SH-SY5Y (cell line): ENCODE measurements at regions not wholly inside any gene's neighbourhood (a gene's known extent, or its start where the extent isn't known, plus 50 kb on each side); places are given as distances from the start of the nearest gene placed in this dataset.

Source experiments
- GATA2 ChIP-seq: IDR thresholded peaks from 2 replicates; pipeline ENCODE4 v1.6.1; 2011; ENCODE audit warnings: mild to moderate bottlenecking, low read depth, low read length
- GATA3 ChIP-seq: IDR thresholded peaks from 2 replicates; pipeline ENCODE4 v1.6.1; 2011; ENCODE audit warnings: low read depth, mild to moderate bottlenecking, low read length, moderate library complexity

DNA sequence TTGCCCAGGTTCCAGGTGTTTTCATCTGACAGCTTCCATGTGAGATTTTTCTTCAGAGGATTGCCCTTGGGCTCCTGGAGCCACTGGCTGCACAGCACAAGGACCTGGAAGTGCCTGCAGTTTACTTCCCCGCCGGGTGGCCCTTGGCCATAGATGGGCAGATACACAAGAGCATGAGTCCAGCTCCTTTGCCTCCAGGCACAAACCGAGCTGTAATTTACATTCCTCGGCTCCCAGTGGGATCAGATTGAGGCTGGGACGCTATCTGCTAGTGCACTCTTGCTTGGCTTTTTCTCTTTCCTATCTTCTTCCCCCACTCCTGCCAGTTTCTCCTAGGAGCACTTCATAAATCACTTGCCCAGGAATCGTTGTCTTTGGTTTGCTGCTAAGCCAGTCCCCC is 85.4 kb upstream of the RALY start:
- TF ChIP-seq GATA3 (no peak), GATA2 (peak; percentile 11; the same call in 1 of the 2 replicates)
